GM04504 (cell line): ENCODE measurements at regions not wholly inside any gene's neighbourhood (a gene's known extent, or its start where the extent isn't known, plus 50 kb on each side); places are given as distances from the start of the nearest gene placed in this dataset.

Source experiments
- DNase-seq: peaks from one replicate; pipeline ENCODE4 v3.0.0-alpha.2; 2012; ENCODE audit warnings: low read depth

GRCh38 chr9:14466828-14467227, 152.9 kb upstream of the NFIB start:
- no peak for DNase-seq

GRCh38 chr9:14466429-14466818, 152.5 kb upstream of the NFIB start:
- no peak for DNase-seq

GRCh38 chr9:14462950-14463349, 149.0 kb upstream of the NFIB start:
- no peak for DNase-seq

GRCh38 chr9:14455243-14455642, 141.3 kb upstream of the NFIB start:
- DNase-seq: no peak

- DNase-seq: no peak
These were observed 139.3 kb upstream of the NFIB start for GRCh38 chr9:14453286-14453685.

GRCh38 chr9:14452539-14452938, 138.6 kb upstream of the NFIB start:
- no peak for DNase-seq

- DNase-seq: no peak
These were observed 138.0 kb upstream of the NFIB start for GRCh38 chr9:14451949-14452348.

GRCh38 chr9:14447103-14447502, 133.2 kb upstream of the NFIB start:
- no peak for DNase-seq

GRCh38 chr9:14445946-14446345, 132.0 kb upstream of the NFIB start:
- DNase-seq: no peak

GRCh38 chr9:14442956-14443355, 129.0 kb upstream of the NFIB start:
- no peak for DNase-seq

GRCh38 chr9:14441976-14442651, 128.2 kb upstream of the NFIB start:
- DNase-seq: no peak

- no peak for DNase-seq
These were observed 127.2 kb upstream of the NFIB start for GRCh38 chr9:14441115-14441514.

GRCh38 chr9:14440062-14440461, 126.1 kb upstream of the NFIB start:
- no peak for DNase-seq

GRCh38 chr9:14439555-14439954, 125.6 kb upstream of the NFIB start:
- DNase-seq: no peak

- no peak for DNase-seq
These were observed 124.5 kb upstream of the NFIB start for GRCh38 chr9:14438232-14439021.

GRCh38 chr9:14437354-14438231, 123.7 kb upstream of the NFIB start:
- no peak for DNase-seq

- no peak for DNase-seq
These were observed 121.9 kb upstream of the NFIB start for GRCh38 chr9:14435871-14436270.

GRCh38 chr9:14434971-14435718, 121.2 kb upstream of the NFIB start:
- DNase-seq: no peak

- no peak for DNase-seq
These were observed 120.2 kb upstream of the NFIB start for GRCh38 chr9:14434158-14434504.

- DNase-seq: peak; percentile 17
These were observed 119.6 kb upstream of the NFIB start for GRCh38 chr9:14433351-14434157.

- no peak for DNase-seq
These were observed 118.9 kb upstream of the NFIB start for GRCh38 chr9:14432666-14433350.
